ENCODE measurements at regions not wholly inside any gene's neighbourhood (a gene's known extent, or its start where the extent isn't known, plus 50 kb on each side); places are given as distances from the start of the nearest gene placed in this dataset.

GRCh38 chr2:58508006-58508405 lies 266.9 kb upstream of the FANCL start:
- H3K9me2 ChIP-seq (ENCODE audit: insufficient read depth): no peaks in the 10 kb centered on the region
- no peak for DNase-seq
- no peak overlapping the region for H3K27ac ChIP-seq
- no peaks in the 10 kb centered on the region for H3K4me1 ChIP-seq (ENCODE audit: insufficient read depth)
- no peak overlapping the region for H2AFZ ChIP-seq
- no peak for TF ChIP-seq EZH2 (IDR thresholded peaks at IDR 0.05; ENCODE audit: insufficient read depth, poor library complexity, severe bottlenecking)
- TF ChIP-seq EZH2phosphoT487 (IDR thresholded peaks at IDR 0.05; ENCODE audit: insufficient read depth, low read depth): no peak
- no peaks in the 10 kb centered on the region for H3K27me3 ChIP-seq (replicated peaks; ENCODE audit: insufficient read depth)
- no peaks in the 10 kb centered on the region for H3K9me3 ChIP-seq (ENCODE audit: low read depth)
- H3K4me3 ChIP-seq: no peak overlapping the region
- no peak overlapping the region for H3K4me2 ChIP-seq (ENCODE audit: unreplicated experiment)
- in situ Hi-C loops (cut with MboI): no loop called here
- H3K9ac ChIP-seq: no peak overlapping the region
- 71 to 72% methylated on average over 4 of the region's 4 CpGs for WGBS, 2 experiments (ENCODE audit: low coverage in 1 of 2, low lambda C conversion rate in 2 of 2, missing lambda C conversion rate in 2 of 2)
- H4K20me1 ChIP-seq (ENCODE audit: insufficient read depth): no peaks in the 10 kb centered on the region
- H3K36me3 ChIP-seq (ENCODE audit: low read depth): no peaks in the 10 kb centered on the region
- H3F3A ChIP-seq (ENCODE audit: insufficient read depth): no peaks in the 10 kb centered on the region
- H3K79me2 ChIP-seq (ENCODE audit: insufficient read depth): no peaks in the 10 kb centered on the region

GRCh38 chr2:58503918-58504317 lies 262.8 kb upstream of the FANCL start:
- Histone ChIP-seq H2AFZ (no peak overlapping the region), H3K9me2 (ENCODE audit: insufficient read depth) (no peaks in the 10 kb centered on the region), H3K36me3 (ENCODE audit: low read depth) (no peaks in the 10 kb centered on the region), H3K27ac (no peak overlapping the region), H3K9ac (no peak overlapping the region), H3F3A (ENCODE audit: insufficient read depth) (no peaks in the 10 kb centered on the region), H3K4me2 (ENCODE audit: unreplicated experiment) (no peak overlapping the region), H3K79me2 (ENCODE audit: insufficient read depth) (no peaks in the 10 kb centered on the region), H3K4me1 (ENCODE audit: insufficient read depth) (no peaks in the 10 kb centered on the region), H4K20me1 (ENCODE audit: insufficient read depth) (no peaks in the 10 kb centered on the region), H3K4me3 (no peak overlapping the region), H3K9me3 (ENCODE audit: low read depth) (no peaks in the 10 kb centered on the region), H3K27me3 (replicated peaks; ENCODE audit: insufficient read depth) (no peaks in the 10 kb centered on the region)
- in situ Hi-C loops (cut with MboI): no loop called here
- no peak for DNase-seq
- 70 to 75% methylated on average over 1 of the region's 1 CpG for WGBS, 2 experiments (ENCODE audit: low coverage in 1 of 2, low lambda C conversion rate in 2 of 2, missing lambda C conversion rate in 2 of 2)
- TF ChIP-seq EZH2phosphoT487 (IDR thresholded peaks at IDR 0.05; ENCODE audit: insufficient read depth, low read depth) (no peak), EZH2 (IDR thresholded peaks at IDR 0.05; ENCODE audit: insufficient read depth, poor library complexity, severe bottlenecking) (no peak)

- H3K4me2 ChIP-seq (ENCODE audit: unreplicated experiment): no peak overlapping the region
- H3K9me2 ChIP-seq (ENCODE audit: insufficient read depth): no peaks in the 10 kb centered on the region
- H2AFZ ChIP-seq: no peak overlapping the region
- DNase-seq: no peak
- H3K4me1 ChIP-seq (ENCODE audit: insufficient read depth): no peaks in the 10 kb centered on the region
- no peaks in the 10 kb centered on the region for H3K79me2 ChIP-seq (ENCODE audit: insufficient read depth)
- H3K36me3 ChIP-seq (ENCODE audit: low read depth): no peaks in the 10 kb centered on the region
- TF ChIP-seq EZH2phosphoT487 (IDR thresholded peaks at IDR 0.05; ENCODE audit: insufficient read depth, low read depth) (no peak), EZH2 (IDR thresholded peaks at IDR 0.05; ENCODE audit: insufficient read depth, poor library complexity, severe bottlenecking) (no peak)
- no peak overlapping the region for H3K9ac ChIP-seq
- no peaks in the 10 kb centered on the region for H3K9me3 ChIP-seq (ENCODE audit: low read depth)
- H3K27ac ChIP-seq: no peak overlapping the region
- H3K27me3 ChIP-seq (replicated peaks; ENCODE audit: insufficient read depth): no peaks in the 10 kb centered on the region
- H3F3A ChIP-seq (ENCODE audit: insufficient read depth): no peaks in the 10 kb centered on the region
- WGBS, 2 experiments (ENCODE audit: low coverage in 1 of 2, low lambda C conversion rate in 2 of 2, missing lambda C conversion rate in 2 of 2): 54 to 77% methylated on average over 3 of the region's 3 CpGs
- H3K4me3 ChIP-seq: no peak overlapping the region
- in situ Hi-C loops (cut with MboI): no loop called here
- no peaks in the 10 kb centered on the region for H4K20me1 ChIP-seq (ENCODE audit: insufficient read depth)
Measured at GRCh38 chr2:58502931-58503330, 261.8 kb upstream of the FANCL start.

GRCh38 chr2:58501371-58502160 lies 260.4 kb upstream of the FANCL start:
- no peaks in the 10 kb centered on the region for H3K27me3 ChIP-seq (replicated peaks; ENCODE audit: insufficient read depth)
- no peaks in the 10 kb centered on the region for H3F3A ChIP-seq (ENCODE audit: insufficient read depth)
- no peaks in the 10 kb centered on the region for H3K9me2 ChIP-seq (ENCODE audit: insufficient read depth)
- H3K79me2 ChIP-seq (ENCODE audit: insufficient read depth): no peaks in the 10 kb centered on the region
- in situ Hi-C loops (cut with MboI): no loop called here
- no peaks in the 10 kb centered on the region for H3K9me3 ChIP-seq (ENCODE audit: low read depth)
- H3K27ac ChIP-seq: no peak overlapping the region
- no peak for DNase-seq
- H3K36me3 ChIP-seq (ENCODE audit: low read depth): no peaks in the 10 kb centered on the region
- no peak overlapping the region for H3K4me3 ChIP-seq
- H3K9ac ChIP-seq: no peak overlapping the region
- no peaks in the 10 kb centered on the region for H4K20me1 ChIP-seq (ENCODE audit: insufficient read depth)
- no peak for TF ChIP-seq EZH2 (IDR thresholded peaks at IDR 0.05; ENCODE audit: insufficient read depth, poor library complexity, severe bottlenecking)
- TF ChIP-seq EZH2phosphoT487 (IDR thresholded peaks at IDR 0.05; ENCODE audit: insufficient read depth, low read depth): no peak
- no peak overlapping the region for H2AFZ ChIP-seq
- WGBS, 2 experiments (ENCODE audit: low coverage in 1 of 2, low lambda C conversion rate in 2 of 2, missing lambda C conversion rate in 2 of 2): 61% methylated on average over 11 of the region's 11 CpGs
- H3K4me2 ChIP-seq (ENCODE audit: unreplicated experiment): no peak overlapping the region
- no peaks in the 10 kb centered on the region for H3K4me1 ChIP-seq (ENCODE audit: insufficient read depth)

All from GM23248 (cell line).